GM03348 (cell line): ENCODE measurements at regions not wholly inside any gene's neighbourhood (a gene's known extent, or its start where the extent isn't known, plus 50 kb on each side); places are given as distances from the start of the nearest gene placed in this dataset.

Source experiments
- DNase-seq: peaks from one replicate; pipeline ENCODE4 v3.0.0; 2012; ENCODE audit warnings: low spot score

GRCh38 chr13:99436686-99437416, 64.4 kb upstream of the TM9SF2 start:
- peak; percentile 91 for DNase-seq

GRCh38 chr13:99439048-99439447, 62.2 kb upstream of the TM9SF2 start:
- no peak for DNase-seq

- no peak for DNase-seq
These were observed 61.2 kb upstream of the TM9SF2 start for GRCh38 chr13:99439850-99440604.

GRCh38 chr13:99442273-99442895, 58.9 kb upstream of the TM9SF2 start:
- peak; percentile 74 for DNase-seq

GRCh38 chr13:99446242-99446641, 55.0 kb upstream of the TM9SF2 start:
- DNase-seq: no peak

- no peak for DNase-seq
These were observed 52.7 kb upstream of the TM9SF2 start for GRCh38 chr13:99448546-99448945.

- no peak for DNase-seq
These were observed 50.9 kb upstream of the TM9SF2 start for GRCh38 chr13:99450416-99450815.
